A549 (cell line): ENCODE measurements at regions not wholly inside any gene's neighbourhood (a gene's known extent, or its start where the extent isn't known, plus 50 kb on each side); places are given as distances from the start of the nearest gene placed in this dataset.
"Not testable (repeated sequence)": the region's sequence is repeated elsewhere in the genome, so short reads cannot be mapped to it uniquely, and the experiment has no call there.

ENCODE experiments used
- ATAC-seq, 2 experiments: fragments of 200-7000 bp in 1 of 2; fragments of >200 bp in 1 of 2; cut with Nextera tagmentation in 1 of 2; cut with Tn5 transposase in 1 of 2; 3 replicates each; pipeline versions ENCODE4 v1.8.0 to v1.9.1; 2018 to 2020; ENCODE audit warnings: mild to moderate bottlenecking in 1 of 2, moderate library complexity in 1 of 2
- CTCF ChIA-PET: fragments of 300-600 bp; sonication (Branson Sonifier 250); formaldehyde crosslinking; extraction: SDS; loops from one replicate; lab custom pipeline; 2021; ENCODE audit warnings: antibody characterized with exemption, inconsistent platforms; lab: Yijun Ruan, JAX
- POLR2A ChIA-PET: fragments of 350-600 bp; formaldehyde crosslinking; extraction: SDS; loops from one replicate; lab custom pipeline; 2021; ENCODE audit warnings: antibody characterized with exemption, inconsistent platforms; lab: Yijun Ruan, JAX
- DNase-seq, 2 experiments: peaks; one replicate each; pipeline versions ENCODE4 v3.0.0 to v3.0.0-alpha.2; 2011 to 2016; ENCODE audit warnings: low read depth in 1 of 2, low spot score in 1 of 2
- FAIRE-seq: peaks from 2 replicates; lab custom pipeline; 2011; peaks lifted over from hg19 to GRCh38; lab: Jason Lieb, UNC
- H3K27ac ChIP-seq, 2 experiments: fragments of >200 bp; sonication (Bioruptor Twin); formaldehyde crosslinking; 3 replicates each; pipeline ENCODE4 v1.5.1; 2016 to 2017
- H3K4me1 ChIP-seq: fragments of >200 bp; sonication (Bioruptor Twin); formaldehyde crosslinking; 3 replicates; pipeline ENCODE4 v1.6.1; 2016
- H3K4me2 ChIP-seq: fragments of >200 bp; sonication (Bioruptor Twin); formaldehyde crosslinking; 3 replicates; pipeline ENCODE4 v1.6.1; 2016
- H3K4me3 ChIP-seq: fragments of >200 bp; sonication (Bioruptor Twin); formaldehyde crosslinking; 3 replicates; pipeline ENCODE4 v1.5.1; 2016
- H3K9me3 ChIP-seq: fragments of >200 bp; sonication (Bioruptor Twin); formaldehyde crosslinking; 3 replicates; pipeline ENCODE4 v1.6.1; 2016
- BHLHE40 ChIP-seq: IDR thresholded peaks from 2 replicates; pipeline ENCODE4 v1.6.1; 2012; ENCODE audit warnings: low read depth, low read length, inconsistent platforms
- CBX2 ChIP-seq: fragments of 200-600 bp; sonication (generic); IDR thresholded peaks from 2 replicates; pipeline ENCODE4 v1.6.1; 2016; ENCODE audit warnings: low read depth, mild to moderate bottlenecking, borderline replicate concordance
- CBX8 ChIP-seq: fragments of 200-600 bp; sonication (generic); IDR thresholded peaks from 2 replicates; pipeline ENCODE4 v1.6.1; 2016
- CHD4 ChIP-seq: fragments of 200-600 bp; sonication (generic); IDR thresholded peaks from 2 replicates; pipeline ENCODE4 v1.6.1; 2016; ENCODE audit warnings: antibody characterized with exemption, mild to moderate bottlenecking, borderline replicate concordance
- EP300 ChIP-seq, 2 experiments: fragments of >200 bp; sonication (Bioruptor Twin); formaldehyde crosslinking; IDR thresholded peaks; 2 replicates in 1 of 2; 3 replicates in 1 of 2; pipeline ENCODE4 v1.6.1; 2016 to 2017
- ESRRA ChIP-seq: fragments of 150-350 bp; IDR thresholded peaks from 2 replicates; pipeline ENCODE4 v1.6.1; 2014; ENCODE audit warnings: mild to moderate bottlenecking, low read length, borderline replicate concordance
- FOXS1 ChIP-seq: fragments of 250-450 bp; sonication (Bioruptor Pico); IDR thresholded peaks from 2 replicates; pipeline ENCODE4 v1.5.0; 2020; ENCODE audit warnings: mild to moderate bottlenecking, moderate library complexity
- GATA3 ChIP-seq: IDR thresholded peaks from 2 replicates; pipeline ENCODE4 v1.6.1; 2012; ENCODE audit warnings: borderline replicate concordance
- HDAC2 ChIP-seq: fragments of 200-600 bp; sonication (generic); IDR thresholded peaks from 2 replicates; pipeline ENCODE4 v1.6.1; 2016
- HMGXB4 ChIP-seq: fragments of 250-450 bp; sonication (Bioruptor Pico); IDR thresholded peaks from 2 replicates; pipeline ENCODE4 v1.5.0; 2021; ENCODE audit warnings: mild to moderate bottlenecking, moderate library complexity, borderline replicate concordance
- JUNB ChIP-seq: fragments of >200 bp; sonication (Bioruptor Twin); formaldehyde crosslinking; IDR thresholded peaks from 2 replicates; pipeline ENCODE4 v1.6.1; 2016
- MAX ChIP-seq: IDR thresholded peaks from 2 replicates; pipeline ENCODE4 v1.6.1; 2012
- MAZ ChIP-seq: fragments of 150-350 bp; IDR thresholded peaks from 2 replicates; pipeline ENCODE4 v1.6.1; 2014; ENCODE audit warnings: antibody characterized with exemption, low read depth, low read length, borderline replicate concordance
- MYC ChIP-seq: IDR thresholded peaks from 2 replicates; pipeline ENCODE4 v1.6.1; 2012; ENCODE audit warnings: mild to moderate bottlenecking, inconsistent platforms, low read length, improper control_type of control experiment, borderline replicate concordance
- NR3C1 ChIP-seq: fragments of >200 bp; sonication (Bioruptor Twin); formaldehyde crosslinking; IDR thresholded peaks from 3 replicates; pipeline ENCODE4 v1.6.1; 2017
- POLR2A ChIP-seq: IDR thresholded peaks from 2 replicates; pipeline ENCODE4 v1.6.1; 2012; ENCODE audit warnings: mild to moderate bottlenecking, low read length
- RAD21 ChIP-seq, 2 experiments: fragments of >200 bp in 1 of 2; sonication (Bioruptor Twin) in 1 of 2; formaldehyde crosslinking in 1 of 2; IDR thresholded peaks in 1 of 2; conservative IDR thresholded peaks in 1 of 2; 2 replicates in 1 of 2; 3 replicates in 1 of 2; pipeline ENCODE4 v1.6.1; 2012 to 2018; ENCODE audit warnings: inconsistent platforms in 1 of 2
- RCOR1 ChIP-seq: fragments of 150-350 bp; IDR thresholded peaks from 2 replicates; pipeline ENCODE4 v1.6.1; 2014; ENCODE audit warnings: antibody characterized with exemption, low read length, low read depth
- RNF2 ChIP-seq: fragments of 200-600 bp; sonication (generic); IDR thresholded peaks from 2 replicates; pipeline ENCODE4 v1.6.1; 2016; ENCODE audit warnings: low read depth, mild to moderate bottlenecking, antibody characterized with exemption, moderate library complexity, borderline replicate concordance
- TP53 ChIP-seq: fragments of 250-450 bp; sonication (Bioruptor Pico); IDR thresholded peaks from 2 replicates; pipeline ENCODE4 v1.5.0; 2021; ENCODE audit warnings: mild to moderate bottlenecking, moderate library complexity
- ZNF302 ChIP-seq: fragments of 250-450 bp; sonication (Bioruptor Pico); IDR thresholded peaks from 2 replicates; pipeline ENCODE4 v1.9.0; 2021; ENCODE audit warnings: inconsistent platforms, mild to moderate bottlenecking, moderate library complexity
- WGBS: methylation state at CpG from one replicate; pipeline ENCODE4 v1.1.6; 2017; ENCODE audit errors: missing lambda C conversion rate; 5-methylcytosine and 5-hydroxymethylcytosine counted together

GRCh38 chr10:29810816-29811215, 176.0 kb upstream of the SVIL start:
- POLR2A ChIA-PET: interaction anchor here (1.3 kb wide), 1 partner anchor 75 kb away, joined by 3 read pairs; no protein-coding TSS in a partner anchor
- Histone ChIP-seq H3K9me3 (no peaks in the 10 kb centered on the region), H3K4me2 (peak overlapping the region; percentile 58; the same call in 2 of the 3 replicates), H3K4me3 (no peak overlapping the region)
- ATAC-seq: no peak
- TF ChIP-seq FOXS1 (CRISPR knock-in tag): no peak
- TF ChIP-seq RAD21 (conservative IDR thresholded peaks at IDR 0.05 in 1 of 2, IDR thresholded peaks at IDR 0.05 in 1 of 2): no peak
- TF ChIP-seq CHD4: no peak
- no peak for TF ChIP-seq POLR2A
- TF ChIP-seq JUNB: no peak
- no peak for TF ChIP-seq RCOR1
- TF ChIP-seq EP300 (IDR thresholded peaks at IDR 0.05): no peak
- no peak for TF ChIP-seq CBX2
- no peak for TF ChIP-seq MYC
- TF ChIP-seq MAZ: no peak
- TF ChIP-seq ESRRA: no peak
- no peak for TF ChIP-seq BHLHE40
- no peak for TF ChIP-seq RNF2
- TF ChIP-seq, all 56 proteins: peak for 0
- peak overlapping the region; percentile 73 to 80 for H3K27ac ChIP-seq
- FAIRE-seq (no peak), DNase-seq (no peak)
- H3K4me1 ChIP-seq: peaks cover 47% of the 10 kb centered on the region
- WGBS: 92% methylated on average over 2 of the region's 2 CpGs
- CTCF ChIA-PET: interaction anchor here (0.9 to 1.4 kb wide), 3 partner anchors 24 to 192 kb away, joined by 3 to 4 read pairs (median 4); no protein-coding TSS in a partner anchor

GRCh38 chr10:29810231-29810630, 175.5 kb upstream of the SVIL start:
- H3K4me2 ChIP-seq, ATAC-seq, DNase-seq, CTCF ChIA-PET, H3K9me3 ChIP-seq, H3K4me3 ChIP-seq, FAIRE-seq: not testable (repeated sequence)
- peak overlapping the region; percentile 73 to 80; a peak in 5 of 6 replicates for H3K27ac ChIP-seq
- POLR2A ChIA-PET: interaction anchor here (1.3 kb wide), 1 partner anchor 74 kb away, joined by 3 read pairs; no protein-coding TSS in a partner anchor
- 94% methylated on average over 3 of the region's 3 CpGs for WGBS
- peaks cover 53% of the 10 kb centered on the region for H3K4me1 ChIP-seq

- TF ChIP-seq GATA3 (no peak), HMGXB4 (CRISPR knock-in tag) (no peak), CBX8 (no peak), BHLHE40 (no peak), MAX (no peak), ZNF302 (CRISPR knock-in tag) (no peak), NR3C1 (no peak), HDAC2 (no peak), TP53 (no peak)
- FAIRE-seq: no peak
- Histone ChIP-seq H3K9me3 (no peaks in the 10 kb centered on the region), H3K4me3 (no peak overlapping the region), H3K27ac (peak overlapping the region; percentile 9 to 26; a peak in 5 of 6 replicates), H3K4me2 (no peak overlapping the region), H3K4me1 (peaks cover 62% of the 10 kb centered on the region)
- WGBS: 94% methylated on average over 5 of the region's 5 CpGs
- ATAC-seq: no peak
- ChIA-PET POLR2A (no interaction called here), CTCF (interaction anchor here (1.6 to 1.8 kb wide), 2 partner anchors 49 to 73 kb away, joined by 6 to 9 read pairs; no protein-coding TSS in a partner anchor)
- DNase-seq: no peak
Observed at GRCh38 chr10:29809383-29809782, 174.6 kb upstream of the SVIL start.
